NB4 (cell line): ENCODE measurements at regions not wholly inside any gene's neighbourhood (a gene's known extent, or its start where the extent isn't known, plus 50 kb on each side); places are given as distances from the start of the nearest gene placed in this dataset.

Experiments used
- MYC ChIP-seq: IDR thresholded peaks from 2 replicates; pipeline ENCODE4 v1.6.1; 2011; ENCODE audit warnings: low read depth, low read length
- POLR2A ChIP-seq: IDR thresholded peaks from 2 replicates; pipeline ENCODE4 v1.6.1; 2011; ENCODE audit warnings: mild to moderate bottlenecking; ENCODE audit not compliant: insufficient read length; ENCODE audit errors: extremely low read depth
- TF ChIP-seq, protein P1 (sequence below): IDR thresholded peaks from one replicate; pipeline ENCODE4 v1.5.1; 2012; ENCODE audit warnings: low read depth, low read length
- TF ChIP-seq, protein P2 (sequence below): IDR thresholded peaks from 2 replicates; pipeline ENCODE4 v1.6.1; 2011; ENCODE audit warnings: low read depth, low read length

DNA sequence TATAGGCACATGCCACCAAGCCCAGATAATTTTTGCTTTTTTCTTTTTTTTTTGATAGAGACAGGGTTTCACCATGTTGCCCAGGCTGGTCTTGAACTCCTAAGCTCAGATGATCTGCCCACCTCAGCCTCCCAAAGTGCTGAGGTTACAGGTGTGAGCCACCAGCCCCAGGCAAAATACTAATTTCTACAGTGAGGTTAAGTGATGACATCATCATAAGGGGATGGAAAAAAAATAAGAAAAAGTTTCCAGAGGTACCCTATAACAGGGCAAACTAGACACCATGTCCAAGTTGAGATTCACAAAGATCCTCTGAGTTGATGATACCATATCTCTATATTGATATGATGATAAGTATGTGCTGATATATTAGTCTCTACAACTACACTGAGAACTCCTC, 163.7 kb upstream of the ACVR2A start:
- TF ChIP-seq, protein P1, sequence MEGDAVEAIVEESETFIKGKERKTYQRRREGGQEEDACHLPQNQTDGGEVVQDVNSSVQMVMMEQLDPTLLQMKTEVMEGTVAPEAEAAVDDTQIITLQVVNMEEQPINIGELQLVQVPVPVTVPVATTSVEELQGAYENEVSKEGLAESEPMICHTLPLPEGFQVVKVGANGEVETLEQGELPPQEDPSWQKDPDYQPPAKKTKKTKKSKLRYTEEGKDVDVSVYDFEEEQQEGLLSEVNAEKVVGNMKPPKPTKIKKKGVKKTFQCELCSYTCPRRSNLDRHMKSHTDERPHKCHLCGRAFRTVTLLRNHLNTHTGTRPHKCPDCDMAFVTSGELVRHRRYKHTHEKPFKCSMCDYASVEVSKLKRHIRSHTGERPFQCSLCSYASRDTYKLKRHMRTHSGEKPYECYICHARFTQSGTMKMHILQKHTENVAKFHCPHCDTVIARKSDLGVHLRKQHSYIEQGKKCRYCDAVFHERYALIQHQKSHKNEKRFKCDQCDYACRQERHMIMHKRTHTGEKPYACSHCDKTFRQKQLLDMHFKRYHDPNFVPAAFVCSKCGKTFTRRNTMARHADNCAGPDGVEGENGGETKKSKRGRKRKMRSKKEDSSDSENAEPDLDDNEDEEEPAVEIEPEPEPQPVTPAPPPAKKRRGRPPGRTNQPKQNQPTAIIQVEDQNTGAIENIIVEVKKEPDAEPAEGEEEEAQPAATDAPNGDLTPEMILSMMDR: no peak
- TF ChIP-seq POLR2A: no peak
- TF ChIP-seq, protein P2, sequence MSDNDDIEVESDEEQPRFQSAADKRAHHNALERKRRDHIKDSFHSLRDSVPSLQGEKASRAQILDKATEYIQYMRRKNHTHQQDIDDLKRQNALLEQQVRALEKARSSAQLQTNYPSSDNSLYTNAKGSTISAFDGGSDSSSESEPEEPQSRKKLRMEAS: no peak
- no peak for TF ChIP-seq MYC
